Pulmonary artery endothelial cell (primary cell): ENCODE measurements at regions not wholly inside any gene's neighbourhood (a gene's known extent, or its start where the extent isn't known, plus 50 kb on each side); places are given as distances from the start of the nearest gene placed in this dataset.
"Not testable (repeated sequence)": the region's sequence is repeated elsewhere in the genome, so short reads cannot be mapped to it uniquely, and the experiment has no call there.

Source experiments
- DNase-seq: peaks from one replicate; pipeline ENCODE4 v3.0.0-alpha.2; 2011; ENCODE audit warnings: low read depth, low spot score

DNA sequence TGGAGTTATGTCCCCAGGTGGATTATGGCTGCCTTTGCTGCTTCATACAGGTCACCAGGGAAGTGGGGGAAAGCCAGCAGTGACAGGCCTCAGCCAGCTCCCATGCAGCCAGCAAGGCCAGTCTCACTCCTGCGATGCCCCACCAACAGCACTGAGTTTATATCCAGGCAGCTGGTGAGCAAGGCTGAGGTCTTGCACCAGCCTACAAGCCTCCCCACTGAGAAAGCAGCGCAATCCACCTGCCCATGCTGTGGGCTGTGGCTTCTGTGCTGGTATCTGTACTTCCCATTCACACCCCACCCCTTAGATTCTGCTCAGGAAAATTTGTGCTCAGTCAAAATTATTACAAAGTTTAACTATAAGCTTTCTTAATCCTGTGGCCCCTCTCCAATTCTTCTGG lies 153.5 kb downstream of the HHIP start:
- no peak for DNase-seq

DNA sequence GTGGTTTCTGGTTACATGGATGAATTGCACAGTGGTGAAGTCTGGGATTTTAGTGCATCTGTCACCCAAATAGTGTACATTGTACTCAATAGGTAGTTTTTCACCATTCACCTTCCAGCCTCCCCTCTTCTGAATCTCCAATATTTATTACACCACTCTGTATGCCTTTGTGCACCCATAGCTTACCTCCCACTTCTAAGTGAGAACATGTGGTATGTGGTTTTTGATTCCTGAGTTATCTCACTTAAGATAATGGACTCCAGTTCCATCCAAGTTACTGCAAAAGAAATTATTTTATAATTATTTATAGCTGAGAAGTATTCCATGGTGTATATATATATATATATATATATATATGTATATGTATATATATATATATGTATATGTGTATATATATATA lies 155.8 kb downstream of the HHIP start:
- DNase-seq, result no peak

DNA sequence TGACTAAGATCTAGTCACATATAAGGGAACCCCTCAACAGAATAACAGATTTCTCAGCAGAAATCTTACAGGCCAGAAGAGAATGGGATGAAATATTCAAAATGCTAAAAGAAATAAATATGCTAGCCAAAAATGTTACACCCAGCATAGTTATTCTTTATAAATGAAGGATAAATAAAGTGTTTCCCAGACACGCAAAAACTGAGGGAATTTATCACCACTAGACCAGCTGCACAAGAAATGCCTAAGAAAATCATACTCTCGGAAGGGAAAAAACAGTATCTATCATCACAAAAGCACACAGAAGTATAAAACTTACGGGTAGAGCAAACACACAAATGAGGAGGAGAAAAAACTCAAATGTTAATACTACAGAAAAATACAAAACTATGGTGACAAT lies 162.1 kb downstream of the HHIP start:
- no peak for DNase-seq

DNA sequence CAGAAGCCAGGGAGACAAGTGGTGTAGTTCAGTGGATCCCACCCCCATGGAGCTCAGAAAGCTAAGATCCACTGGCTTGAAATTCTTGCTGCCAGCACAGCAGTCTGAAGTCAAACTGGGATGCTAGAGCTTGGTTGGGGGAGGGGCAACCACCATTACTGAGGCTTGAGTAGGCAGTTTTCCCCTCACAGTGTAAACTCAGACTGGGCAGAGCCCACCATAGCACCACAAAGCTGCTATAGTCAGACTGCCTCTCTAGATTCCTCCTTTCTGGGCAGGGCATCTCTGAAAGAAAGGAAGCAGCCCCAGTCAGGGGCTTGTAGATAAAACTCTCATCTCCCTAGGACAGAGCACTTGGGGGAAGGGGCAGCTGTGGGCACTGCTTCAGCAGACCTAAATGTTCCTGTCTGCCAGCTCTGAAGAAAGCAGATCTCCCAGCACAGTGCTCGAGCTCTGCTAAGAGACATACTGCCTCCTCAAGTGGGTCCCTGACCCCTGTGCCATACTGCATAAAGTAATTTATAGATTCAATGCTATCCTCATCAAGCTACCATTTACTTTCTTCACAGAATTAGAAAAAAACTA lies 163.2 kb downstream of the HHIP start:
- DNase-seq, result no peak

DNA sequence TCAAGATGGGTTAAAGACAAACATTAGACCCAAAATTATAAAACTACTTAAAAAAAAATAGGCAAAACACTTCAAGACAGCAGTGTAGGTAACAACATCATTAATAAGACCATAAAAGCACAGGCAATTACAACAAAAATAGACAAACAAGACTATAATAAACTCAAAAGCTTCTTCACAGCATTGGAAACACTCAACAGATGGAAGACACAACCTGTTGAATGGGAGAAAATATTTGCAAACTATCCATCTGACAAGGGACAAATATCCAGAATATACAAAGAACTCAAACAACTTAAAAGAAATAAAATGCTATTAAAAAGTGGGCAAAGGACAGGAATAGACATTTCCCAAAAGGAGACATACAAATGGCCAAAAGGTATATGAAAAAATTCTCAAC lies 170.7 kb downstream of the HHIP start:
- no peak for DNase-seq

DNA sequence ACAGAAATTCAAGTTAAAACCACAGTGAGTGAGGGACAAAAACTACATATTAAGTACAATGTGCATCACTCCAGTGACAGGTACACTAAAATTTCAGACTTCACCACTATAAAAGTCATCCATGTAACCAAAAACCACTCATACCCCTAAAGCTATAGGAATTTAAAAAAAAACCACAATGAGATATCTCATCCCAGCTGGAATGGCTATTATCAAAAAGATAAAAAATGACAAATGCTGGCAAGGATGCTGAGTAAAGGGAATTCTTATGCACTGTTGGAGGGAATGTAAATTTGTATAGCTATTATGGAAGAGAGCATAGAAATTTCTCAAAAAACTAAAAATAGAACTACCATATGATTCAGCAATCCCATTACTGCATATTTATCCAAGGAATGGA lies 171.1 kb downstream of the HHIP start:
- DNase-seq, result no peak

DNA sequence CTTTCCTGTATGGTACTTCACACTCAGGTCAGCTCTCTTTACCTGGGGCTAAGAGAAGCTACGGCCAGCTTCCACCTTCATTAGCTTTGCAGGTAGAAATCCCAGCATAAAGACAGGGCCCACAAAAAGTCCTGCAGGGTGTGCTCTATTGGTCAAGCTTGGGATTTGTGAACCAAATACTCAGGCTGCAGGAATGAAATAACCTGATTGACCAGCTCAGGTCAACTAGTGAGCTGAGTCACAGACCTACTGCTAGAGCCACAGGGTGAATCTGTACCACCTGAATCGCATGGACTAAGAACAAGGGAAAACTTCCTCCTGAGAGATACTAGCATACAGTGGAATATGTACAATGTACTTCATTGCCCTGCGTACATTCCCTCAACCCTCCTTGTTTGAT lies 172.2 kb downstream of the HHIP start:
- no peak for DNase-seq

DNA sequence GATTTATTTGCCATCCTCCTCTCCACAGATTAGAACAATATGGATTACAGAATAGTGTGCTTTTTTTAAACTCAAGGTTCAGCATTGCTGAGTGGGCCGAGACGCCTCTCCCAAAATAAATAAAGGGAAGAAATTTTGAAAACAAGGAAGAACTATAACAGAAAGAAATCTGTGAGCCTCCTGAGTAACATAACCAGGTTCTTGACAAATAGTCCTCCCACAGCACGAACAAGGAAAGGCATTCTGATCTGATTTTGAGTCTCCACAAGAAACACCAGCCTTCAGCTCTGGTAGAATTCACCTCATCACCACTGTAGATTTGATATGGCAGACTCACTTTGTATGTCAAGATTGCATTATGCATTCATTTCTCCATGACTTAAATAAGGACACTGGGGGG lies 173.6 kb downstream of the HHIP start:
- DNase-seq, result no peak

DNA sequence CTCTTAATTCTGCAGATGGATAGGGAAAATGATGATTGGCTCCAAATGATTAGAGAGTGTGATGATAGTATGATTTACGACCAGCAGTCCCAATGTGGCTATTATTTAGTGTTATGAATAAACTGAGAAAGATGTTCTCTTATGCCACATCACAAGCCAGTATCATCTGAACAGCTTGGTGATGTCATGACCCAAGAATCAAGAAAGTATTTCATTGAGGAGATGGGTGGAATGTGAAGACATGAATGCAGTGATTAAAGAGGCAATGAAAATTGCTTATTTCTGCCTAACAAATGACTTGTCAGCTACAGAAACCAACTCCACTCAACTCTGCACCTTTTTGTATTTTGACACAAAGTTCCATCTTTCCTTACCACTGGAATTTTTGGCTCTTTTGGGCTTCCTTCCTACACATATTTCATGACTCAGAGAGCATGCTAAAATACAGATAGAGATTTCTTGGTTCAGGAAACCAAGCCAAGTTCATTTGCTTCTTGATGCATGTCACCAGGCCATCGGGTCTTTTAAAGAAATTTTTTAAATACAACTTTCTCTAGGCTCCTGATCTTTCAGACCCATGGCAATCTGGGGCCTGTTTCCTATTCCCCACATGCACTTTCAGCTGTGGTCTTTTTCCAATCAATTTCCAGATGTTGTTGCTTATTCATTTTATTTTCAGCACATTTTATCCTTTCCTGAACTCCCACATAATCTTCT lies 174.2 kb downstream of the HHIP start:
- no peak for DNase-seq

DNA sequence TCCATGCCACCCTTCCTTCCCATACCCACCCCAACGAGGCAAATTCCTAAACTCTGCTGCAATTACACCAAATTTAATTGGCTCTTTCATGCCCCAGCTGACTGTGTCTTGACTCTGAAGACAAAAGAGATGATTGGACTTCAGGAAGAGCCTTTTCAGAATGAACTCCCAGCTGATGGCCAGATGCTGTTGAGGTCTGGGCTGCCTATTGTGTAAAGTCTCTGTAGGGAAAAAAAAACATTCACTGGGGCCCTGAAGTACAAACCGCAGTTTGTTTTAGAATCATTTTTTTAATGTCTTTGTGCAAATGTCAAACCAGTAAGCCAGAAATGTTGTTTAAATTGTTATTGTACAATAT lies 174.8 kb downstream of the HHIP start:
- DNase-seq, result no peak

DNA sequence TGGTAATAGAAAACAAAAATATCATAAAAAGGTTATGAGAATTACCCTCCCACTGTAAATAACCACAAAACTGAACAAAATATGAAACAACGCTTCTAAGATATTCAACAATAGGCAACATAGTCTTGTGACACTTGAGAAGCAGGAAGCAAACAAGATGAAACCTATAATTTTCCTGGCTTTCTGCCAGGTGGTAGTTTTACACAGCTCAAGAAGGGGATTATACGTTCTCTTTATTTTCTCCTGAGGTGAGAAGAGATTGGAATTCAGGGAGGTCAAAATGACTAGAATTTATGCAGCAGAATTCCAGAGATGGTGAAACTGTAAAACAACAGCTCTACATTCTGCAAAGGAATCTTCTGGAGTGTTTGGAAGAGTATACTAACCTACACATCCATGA lies 186.0 kb downstream of the HHIP start:
- no peak for DNase-seq

DNA sequence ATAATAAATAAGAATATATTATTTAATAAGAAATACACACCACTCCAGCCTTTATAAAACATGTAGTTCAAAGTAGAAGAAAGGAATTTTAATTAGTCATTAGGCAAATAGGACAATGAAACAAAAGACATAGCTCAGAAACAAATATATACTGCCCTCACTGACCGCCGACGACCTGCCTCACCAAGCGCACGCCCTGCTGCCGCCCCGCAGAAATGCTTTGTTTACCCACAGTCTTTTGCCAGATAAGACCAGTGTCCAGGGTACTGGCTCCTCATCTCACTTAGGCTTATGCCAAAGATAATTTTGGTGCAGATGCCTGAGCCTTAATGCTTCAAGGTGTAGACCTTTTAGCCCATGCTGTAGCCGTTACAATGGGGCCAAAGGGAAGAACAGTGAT lies 199.5 kb downstream of the HHIP start:
- DNase-seq, result no peak

DNA sequence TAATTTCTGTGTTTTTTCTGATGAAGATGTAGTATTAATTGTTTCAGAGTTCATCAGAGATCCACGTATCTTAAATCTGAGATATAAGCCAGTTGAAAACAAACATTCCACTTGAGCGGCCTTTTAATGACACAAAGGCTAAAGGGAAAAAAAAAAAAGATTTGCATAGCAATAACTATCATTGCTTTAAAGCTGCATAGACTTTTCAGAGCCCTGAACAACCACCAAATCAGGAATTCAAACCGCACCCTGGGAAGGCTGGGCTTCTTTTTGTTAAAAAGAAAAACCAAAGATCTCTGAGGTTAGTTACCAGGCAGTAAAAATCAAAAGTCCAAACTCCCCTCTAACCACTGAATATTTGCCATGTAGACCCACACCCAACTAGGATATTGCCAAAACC lies 206.0 kb downstream of the HHIP start:
- DNase-seq, result no peak

DNA sequence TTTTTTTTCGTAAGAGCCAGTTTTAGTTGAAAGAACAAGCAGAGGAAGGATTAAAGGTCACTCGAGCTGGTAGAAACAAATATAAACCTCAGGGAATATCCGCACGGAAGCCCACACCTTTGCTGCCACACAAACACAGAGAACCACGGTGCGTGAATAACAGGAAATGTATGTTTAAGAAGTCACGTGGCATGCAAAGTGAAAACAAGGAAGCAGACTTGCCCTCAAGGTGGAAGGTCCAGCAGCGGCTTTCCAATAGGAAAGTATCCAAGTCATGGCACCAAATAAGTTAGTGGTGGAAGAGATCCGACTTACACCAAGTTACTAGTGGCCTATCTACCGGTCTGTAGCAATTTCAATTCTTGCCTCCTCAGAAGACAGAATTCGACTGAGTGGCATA lies 215.5 kb downstream of the HHIP start:
- no peak for DNase-seq

DNA sequence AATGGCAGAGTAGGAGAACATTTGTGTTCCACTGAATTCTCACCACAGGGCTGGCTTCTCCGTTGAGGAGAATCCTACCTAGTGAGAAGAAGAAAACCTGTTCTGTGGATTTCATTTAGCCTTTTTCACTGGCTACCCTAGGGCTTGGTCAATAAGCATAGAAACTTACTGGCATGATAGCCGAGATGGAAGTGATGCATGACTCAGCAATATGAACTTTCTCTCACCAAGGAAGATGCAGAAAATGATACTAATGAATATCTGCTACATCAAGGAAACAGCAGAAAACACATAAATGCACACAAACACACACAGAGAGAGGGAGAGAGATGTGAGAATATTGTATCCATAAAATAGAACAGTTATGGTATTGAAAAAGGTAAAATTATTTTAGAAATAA lies 216.3 kb downstream of the HHIP start:
- no peak for DNase-seq

DNA sequence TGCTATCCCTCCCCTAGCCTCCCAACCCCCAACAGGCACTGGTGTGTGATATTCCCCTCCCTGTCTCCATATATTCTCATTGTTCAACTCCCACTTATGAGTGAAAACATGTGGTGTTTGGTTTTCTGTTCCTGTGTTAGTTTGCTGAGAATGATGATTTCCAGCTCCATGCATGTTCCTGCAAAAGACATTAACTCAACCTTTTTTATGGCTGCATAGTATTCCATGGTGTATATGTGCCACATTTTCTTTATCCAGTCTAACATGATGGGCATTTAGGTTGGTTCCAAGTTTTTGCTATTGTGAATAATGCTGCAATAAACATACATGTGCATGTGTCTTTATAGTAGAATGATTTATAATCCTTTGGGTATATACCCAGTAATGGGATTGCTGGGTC lies 218.9 kb downstream of the HHIP start:
- not testable (repeated sequence) for DNase-seq

DNA sequence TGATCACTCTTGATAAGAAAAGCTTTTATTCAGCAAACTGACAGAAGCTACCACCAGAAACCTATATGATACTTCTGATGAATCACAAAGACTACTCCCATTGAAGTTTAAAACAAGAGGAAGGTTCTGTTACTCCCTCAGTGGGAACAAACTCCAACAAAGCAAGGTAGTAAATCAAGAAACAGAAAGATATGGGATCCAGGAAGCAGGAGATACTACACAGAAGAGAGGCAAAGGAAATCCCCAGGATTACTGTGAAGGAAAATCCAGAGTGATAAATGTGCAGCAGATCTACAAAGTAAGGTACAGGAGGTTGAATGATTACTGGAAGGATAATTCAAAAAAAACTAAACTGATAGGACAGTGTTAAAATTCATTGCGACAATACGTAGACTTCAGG lies 222.4 kb downstream of the HHIP start:
- no peak for DNase-seq

DNA sequence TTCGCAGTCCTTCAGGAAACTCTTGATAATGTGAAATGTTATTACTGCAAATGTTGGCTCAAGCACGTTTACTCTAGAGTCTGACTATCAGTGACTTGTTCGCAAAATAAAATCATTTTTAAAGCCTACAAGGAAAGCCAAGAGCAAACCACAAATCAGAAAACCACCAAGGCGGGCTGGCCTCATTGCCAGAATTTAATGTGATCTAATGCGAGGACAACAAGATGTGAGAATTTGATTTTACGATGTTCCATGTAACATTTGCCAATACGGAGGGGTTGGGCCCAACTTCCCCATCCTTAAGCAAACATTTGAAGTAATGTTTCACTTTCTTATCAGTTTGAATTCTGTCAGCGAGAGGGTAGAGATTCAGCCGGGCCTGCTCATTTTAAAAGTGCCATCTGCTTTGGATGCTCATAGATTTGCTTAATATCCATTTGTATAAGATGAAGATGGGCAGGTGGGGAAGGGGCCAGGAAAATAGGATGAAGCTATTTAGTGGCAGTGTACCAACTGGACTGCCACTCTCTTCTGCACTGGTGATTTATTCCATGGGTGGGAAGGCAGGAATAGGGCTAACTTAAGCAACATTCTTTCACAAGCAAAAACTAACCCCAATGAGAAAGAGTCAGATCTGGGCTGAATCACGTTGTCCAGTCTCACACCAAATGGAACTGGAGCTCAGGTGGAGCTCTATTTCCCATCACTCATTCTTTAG lies 225.3 kb downstream of the ANAPC10 start:
- no peak for DNase-seq

DNA sequence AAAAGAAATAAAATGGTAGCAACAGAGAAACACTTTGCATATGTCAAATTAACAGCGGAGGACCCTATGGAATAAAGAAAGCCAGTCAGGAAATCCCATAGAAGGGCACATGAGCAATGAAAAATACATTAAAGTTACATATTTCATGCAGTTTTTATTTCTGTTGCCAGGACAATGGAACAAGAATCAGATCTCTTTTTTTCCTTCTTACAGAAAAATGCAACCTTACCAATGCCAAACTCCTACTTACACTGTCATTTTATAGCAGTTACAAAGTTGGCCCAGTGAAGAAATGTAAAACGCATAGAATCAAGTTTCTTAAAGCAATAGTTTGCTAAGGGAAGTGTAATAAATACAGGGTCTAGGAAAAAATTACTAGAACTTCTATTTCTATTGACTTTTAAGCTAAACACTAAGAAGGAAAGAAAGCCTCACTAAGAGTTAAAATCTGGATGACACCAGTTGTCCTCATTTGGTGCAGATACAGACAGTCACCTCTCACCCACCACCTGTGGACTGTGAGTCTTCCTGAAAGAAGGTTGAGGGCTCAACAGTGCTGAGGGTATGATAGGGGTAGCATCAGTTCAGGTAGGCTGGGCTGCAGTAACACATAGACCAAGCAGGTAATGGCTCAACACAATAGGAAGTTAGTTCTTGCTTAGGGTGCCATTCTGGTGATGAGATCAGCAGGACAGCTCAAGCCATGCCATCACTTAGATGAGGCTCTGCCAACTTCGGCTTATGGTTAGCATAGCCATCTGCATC lies 224.6 kb downstream of the ANAPC10 start:
- DNase-seq, result no peak

DNA sequence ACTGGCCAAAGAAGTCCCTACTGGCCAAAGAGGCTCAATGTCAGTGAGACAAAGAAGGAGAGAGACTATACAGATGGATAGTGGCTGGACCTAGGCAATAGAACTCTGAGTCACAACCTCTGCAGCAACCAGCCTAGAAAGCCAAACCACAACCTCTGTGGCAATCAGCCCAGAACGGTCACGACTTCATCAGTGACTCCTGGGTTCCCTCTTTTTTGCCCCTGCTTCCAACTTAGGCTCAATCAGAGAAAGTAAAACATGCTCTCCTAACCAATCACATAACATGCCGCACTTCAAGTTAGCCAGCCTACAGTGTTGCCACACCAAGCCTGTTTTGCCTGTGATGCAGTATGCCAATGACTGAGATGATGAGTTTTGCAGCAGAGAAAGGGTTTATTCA lies 203.4 kb downstream of the ANAPC10 start:
- no peak for DNase-seq

DNA sequence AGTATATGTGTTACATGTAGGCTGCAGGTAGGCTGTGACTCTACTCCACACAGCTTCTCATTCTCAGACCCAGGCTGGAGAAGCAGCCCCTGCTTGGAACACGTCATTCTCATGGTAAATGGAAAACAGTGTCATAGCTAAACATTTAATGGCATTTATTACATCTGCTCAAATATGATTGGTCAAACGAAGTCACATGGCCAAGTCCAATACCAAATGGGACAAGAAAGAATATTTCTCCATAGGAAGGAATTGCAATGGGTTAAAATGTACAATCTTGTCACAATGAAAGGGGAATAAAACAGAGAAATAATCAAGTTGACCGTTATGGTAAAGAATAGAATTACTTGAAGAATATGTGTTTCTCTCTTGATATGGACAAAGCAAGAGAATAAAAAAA lies 198.6 kb downstream of the ANAPC10 start:
- no peak for DNase-seq

DNA sequence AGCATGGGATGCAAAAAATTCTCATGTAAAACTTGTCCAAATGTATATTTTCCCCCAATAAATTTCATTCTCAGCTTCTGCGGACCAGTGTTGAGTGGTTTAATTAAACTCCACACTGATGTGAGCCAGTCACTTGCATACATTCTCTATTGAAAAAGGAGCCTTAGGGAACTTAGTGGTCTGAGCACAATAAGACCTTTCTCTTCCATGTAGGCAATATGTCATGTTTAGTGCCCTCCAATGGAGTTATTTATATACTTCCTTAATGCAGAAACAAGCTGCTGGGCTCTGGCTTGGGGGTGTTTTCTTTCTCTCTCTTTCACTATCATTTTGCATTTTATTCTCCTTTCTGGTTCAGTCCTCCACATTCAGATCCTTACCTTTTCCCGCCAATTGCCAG lies 196.9 kb downstream of the ANAPC10 start:
- no peak for DNase-seq
